ENCODE measurements at regions not wholly inside any gene's neighbourhood (a gene's known extent, or its start where the extent isn't known, plus 50 kb on each side); places are given as distances from the start of the nearest gene placed in this dataset.

GRCh38 chr20:57097245-57097915, 169.1 kb downstream of the BMP7 start:
- no peak for TF ChIP-seq ZFX (IDR thresholded peaks at IDR 0.05)
- TF ChIP-seq, protein P1, sequence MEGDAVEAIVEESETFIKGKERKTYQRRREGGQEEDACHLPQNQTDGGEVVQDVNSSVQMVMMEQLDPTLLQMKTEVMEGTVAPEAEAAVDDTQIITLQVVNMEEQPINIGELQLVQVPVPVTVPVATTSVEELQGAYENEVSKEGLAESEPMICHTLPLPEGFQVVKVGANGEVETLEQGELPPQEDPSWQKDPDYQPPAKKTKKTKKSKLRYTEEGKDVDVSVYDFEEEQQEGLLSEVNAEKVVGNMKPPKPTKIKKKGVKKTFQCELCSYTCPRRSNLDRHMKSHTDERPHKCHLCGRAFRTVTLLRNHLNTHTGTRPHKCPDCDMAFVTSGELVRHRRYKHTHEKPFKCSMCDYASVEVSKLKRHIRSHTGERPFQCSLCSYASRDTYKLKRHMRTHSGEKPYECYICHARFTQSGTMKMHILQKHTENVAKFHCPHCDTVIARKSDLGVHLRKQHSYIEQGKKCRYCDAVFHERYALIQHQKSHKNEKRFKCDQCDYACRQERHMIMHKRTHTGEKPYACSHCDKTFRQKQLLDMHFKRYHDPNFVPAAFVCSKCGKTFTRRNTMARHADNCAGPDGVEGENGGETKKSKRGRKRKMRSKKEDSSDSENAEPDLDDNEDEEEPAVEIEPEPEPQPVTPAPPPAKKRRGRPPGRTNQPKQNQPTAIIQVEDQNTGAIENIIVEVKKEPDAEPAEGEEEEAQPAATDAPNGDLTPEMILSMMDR (conservative IDR thresholded peaks at IDR 0.05), result no peak

GRCh38 chr20:57102160-57102559, 164.3 kb downstream of the BMP7 start:
- no peak overlapping the region for H3K27ac ChIP-seq
- TF ChIP-seq, protein P1 (conservative IDR thresholded peaks at IDR 0.05), result no peak
- TF ChIP-seq ZFX (IDR thresholded peaks at IDR 0.05), result no peak

More at GRCh38 chr20:57097245-57097915, 169.1 kb downstream of the BMP7 start:
- no peak overlapping the region for H3K27ac ChIP-seq

DNA sequence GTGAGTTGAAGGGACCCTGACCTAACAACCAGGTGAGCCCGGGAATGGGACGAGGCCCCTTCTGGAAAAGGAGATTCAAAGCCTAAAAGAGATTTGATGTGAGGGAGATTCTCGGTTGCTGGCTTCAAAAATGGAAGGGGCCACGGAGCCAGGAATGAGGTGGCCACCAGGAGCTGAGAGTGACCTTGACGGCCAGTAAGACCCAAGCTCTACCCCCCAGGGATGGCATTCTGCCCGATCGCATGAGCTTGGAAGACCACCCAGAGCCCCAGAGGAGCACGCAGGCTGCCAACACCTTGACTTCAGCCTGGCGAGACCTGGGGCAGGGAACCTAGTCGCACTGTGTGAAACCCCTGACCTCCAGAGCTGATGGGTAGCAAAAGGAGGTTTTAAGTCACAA, 163.9 kb downstream of the BMP7 start:
- no peak overlapping the region for H3K27ac ChIP-seq
- TF ChIP-seq, protein P1 (conservative IDR thresholded peaks at IDR 0.05), result no peak
- no peak for TF ChIP-seq ZFX (IDR thresholded peaks at IDR 0.05)

- no peak overlapping the region for H3K27ac ChIP-seq
- TF ChIP-seq, protein P1 (conservative IDR thresholded peaks at IDR 0.05), result no peak
- no peak for TF ChIP-seq ZFX (IDR thresholded peaks at IDR 0.05)
Measured at GRCh38 chr20:57103146-57103800, 163.2 kb downstream of the BMP7 start.

- TF ChIP-seq, protein P1 (conservative IDR thresholded peaks at IDR 0.05), result no peak
- no peak for TF ChIP-seq ZFX (IDR thresholded peaks at IDR 0.05)
- no peak overlapping the region for H3K27ac ChIP-seq
Measured at GRCh38 chr20:57104113-57104512, 162.3 kb downstream of the BMP7 start.

DNA sequence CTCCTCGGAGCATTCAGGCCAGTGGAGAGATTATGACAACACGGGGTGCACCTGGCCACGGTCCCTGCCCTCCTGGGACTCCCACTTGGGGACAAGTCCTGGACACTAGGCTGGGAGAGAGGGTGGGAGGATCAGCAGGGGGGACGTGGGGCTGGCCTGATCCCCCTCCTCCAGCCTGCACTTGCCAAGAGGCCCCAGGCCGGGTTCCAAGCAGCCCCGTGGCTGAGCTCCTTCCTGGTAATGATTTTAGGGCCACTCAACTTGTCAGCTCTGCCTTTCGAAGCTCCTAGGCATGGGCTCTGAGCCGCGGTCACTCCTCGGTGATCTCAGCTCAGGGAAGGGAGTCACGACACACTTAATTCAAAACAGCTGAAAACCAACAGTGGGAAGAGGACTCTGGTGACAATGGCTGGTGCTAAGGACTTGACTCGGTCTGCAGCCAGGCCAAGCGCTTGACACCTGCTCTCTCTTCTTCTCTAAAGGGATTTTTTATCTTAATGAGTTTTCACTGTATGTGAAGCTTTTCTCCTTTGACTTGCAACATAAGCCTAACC, 161.7 kb downstream of the BMP7 start:
- TF ChIP-seq, protein P1 (conservative IDR thresholded peaks at IDR 0.05), result no peak

DNA sequence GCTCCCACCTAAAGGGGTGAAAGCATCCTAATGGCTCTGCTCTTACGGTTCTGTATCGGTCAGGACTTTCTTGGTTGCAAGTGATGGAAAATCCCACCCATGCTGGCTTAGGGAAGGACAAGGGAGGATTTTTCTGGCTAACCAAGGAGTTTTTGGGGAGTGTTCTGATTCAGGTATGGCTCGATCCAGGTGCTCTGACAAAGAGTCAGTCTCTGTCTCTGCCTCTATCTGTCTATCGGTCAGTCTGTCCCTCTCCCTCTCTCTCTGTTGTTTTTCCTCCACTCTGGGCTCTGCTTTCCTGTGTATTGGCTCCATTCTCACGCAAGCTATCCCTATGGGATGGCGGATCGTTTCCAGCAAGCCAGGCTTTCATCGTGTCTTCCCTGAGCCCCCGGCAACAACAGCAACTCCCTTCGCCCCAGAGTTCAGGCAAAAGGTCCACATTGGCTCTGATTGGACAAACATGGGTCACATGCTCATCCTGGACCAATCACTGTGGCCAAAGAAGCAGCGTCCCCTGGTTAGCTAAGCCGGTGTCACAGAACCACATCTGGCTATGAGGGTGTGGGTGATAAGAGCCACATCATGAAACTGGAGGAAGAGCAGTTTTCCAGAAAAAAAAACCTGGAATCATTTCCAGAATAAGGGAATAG, 160.3 kb downstream of the BMP7 start:
- TF ChIP-seq, protein P1 (conservative IDR thresholded peaks at IDR 0.05), result no peak
- TF ChIP-seq ZFX (IDR thresholded peaks at IDR 0.05), result no peak
- H3K27ac ChIP-seq, result no peak overlapping the region

More for the DNA sequence above, 161.7 kb downstream of the BMP7 start:
- H3K27ac ChIP-seq, result no peak overlapping the region
